Stimulated activated CD4-positive, alpha-beta T cell treated with anti-CD3 and anti-CD28 coated beads, Interleukin-1b, Interleukin-23, amount 100 ng/mL, for 24 hours (primary cell): ENCODE measurements at regions not wholly inside any gene's neighbourhood (a gene's known extent, or its start where the extent isn't known, plus 50 kb on each side); places are given as distances from the start of the nearest gene placed in this dataset.

Experiments used
- DNase-seq, 4 experiments: peaks; one replicate each; pipeline ENCODE4 v3.0.0-alpha.2; 2020; ENCODE audit warnings: low read depth in 4 of 4, low spot score in 1 of 4

GRCh38 chr5:89758146-89758545 lies 651.4 kb downstream of the CETN3 start:
- DNase-seq: no peak

GRCh38 chr5:89756955-89757354 lies 652.6 kb downstream of the CETN3 start:
- DNase-seq: no peak

GRCh38 chr5:89755024-89755423 lies 654.5 kb downstream of the CETN3 start:
- DNase-seq: no peak

- no peak for DNase-seq
Observed at GRCh38 chr5:89735082-89735481, 674.5 kb downstream of the CETN3 start.

- no peak for DNase-seq
Observed at GRCh38 chr5:89733772-89734171, 675.8 kb downstream of the CETN3 start.

GRCh38 chr5:89729623-89730301 lies 679.8 kb downstream of the CETN3 start:
- no peak for DNase-seq

GRCh38 chr5:89728750-89729149 lies 680.8 kb downstream of the CETN3 start:
- no peak for DNase-seq

- DNase-seq: no peak
Observed at GRCh38 chr5:89728134-89728533, 681.4 kb downstream of the CETN3 start.

GRCh38 chr5:89724379-89725095 lies 685.0 kb downstream of the CETN3 start:
- no peak for DNase-seq

GRCh38 chr5:89723907-89724306 lies 685.6 kb downstream of the CETN3 start:
- no peak for DNase-seq

GRCh38 chr5:89722538-89722937 lies 687.0 kb downstream of the CETN3 start:
- DNase-seq: no peak

GRCh38 chr5:89721931-89722330 lies 687.6 kb downstream of the CETN3 start:
- no peak for DNase-seq

GRCh38 chr5:89721353-89721752 lies 688.2 kb downstream of the CETN3 start:
- no peak for DNase-seq

GRCh38 chr5:89712134-89712700 lies 697.3 kb downstream of the CETN3 start:
- DNase-seq: no peak

- no peak for DNase-seq
Observed at GRCh38 chr5:89711526-89711925, 698.0 kb downstream of the CETN3 start.

GRCh38 chr5:89710006-89710405 lies 699.5 kb downstream of the CETN3 start:
- no peak for DNase-seq

- no peak for DNase-seq
Observed at GRCh38 chr5:89707891-89708290, 701.7 kb downstream of the CETN3 start.

GRCh38 chr5:89706731-89707130 lies 702.8 kb downstream of the CETN3 start:
- DNase-seq: no peak

GRCh38 chr5:89703817-89704216 lies 705.7 kb downstream of the CETN3 start:
- DNase-seq: no peak

- DNase-seq: no peak
Observed at GRCh38 chr5:89698028-89698427, 711.5 kb downstream of the CETN3 start.

- DNase-seq: no peak
Observed at GRCh38 chr5:89697581-89697980, 712.0 kb downstream of the CETN3 start.

GRCh38 chr5:89695371-89695770 lies 714.2 kb downstream of the CETN3 start:
- no peak for DNase-seq
